Testis (tissue), 2 donors: ENCODE measurements at regions not wholly inside any gene's neighbourhood (a gene's known extent, or its start where the extent isn't known, plus 50 kb on each side); places are given as distances from the start of the nearest gene placed in this dataset.

Experiments
- DNase-seq: peaks from one replicate; pipeline ENCODE4 v3.0.0-alpha.2; 2019
- H3K27ac ChIP-seq, 2 donors: fragments of 200-600 bp; sonication (generic); one replicate each; pipeline ENCODE4 v1.5.1; 2019
- H3K27me3 ChIP-seq: fragments of 200-600 bp; sonication (generic); one replicate; pipeline ENCODE4 v1.5.1; 2019
- H3K36me3 ChIP-seq: fragments of 200-600 bp; sonication (generic); one replicate; pipeline ENCODE4 v1.5.1; 2017; ENCODE audit warnings: low read depth; ENCODE audit errors: missing control alignments
- H3K4me1 ChIP-seq: fragments of 200-600 bp; sonication (generic); one replicate; pipeline ENCODE4 v1.5.1; 2019
- H3K4me3 ChIP-seq, 2 donors: fragments of 200-600 bp; sonication (generic); one replicate each; pipeline ENCODE4 v1.5.1; 2017 to 2019
- H3K9me3 ChIP-seq: fragments of 200-600 bp; sonication (generic); one replicate; pipeline ENCODE4 v1.5.1; 2017
- POLR2A ChIP-seq: fragments of 450-650 bp; IDR thresholded peaks from one replicate; pipeline ENCODE4 v1.6.1; 2017; ENCODE audit warnings: antibody characterized with exemption, mild to moderate bottlenecking, moderate library complexity
- WGBS, 2 donors: methylation state at CpG; one replicate each; pipeline ENCODE4 v1.1.5; 2018; 5-methylcytosine and 5-hydroxymethylcytosine counted together
- intact Hi-C: fragments of 100-400 bp; cut with DNase I; formaldehyde crosslinking; loops from one replicate; pipeline ENCODE4 v1.15.1; 2023; ENCODE audit warnings: low total_unique reads
- TF ChIP-seq, protein P1 (sequence below), 3 experiments: fragments of 450-650 bp in 2 of 3; fragments of 200-600 bp in 1 of 3; sonication (generic) in 1 of 3; IDR thresholded peaks; one replicate each; pipeline ENCODE4 v1.5.1; 2016 to 2019; ENCODE audit warnings: antibody characterized with exemption in 3 of 3, mild to moderate bottlenecking in 2 of 3, moderate library complexity in 1 of 3

DNA sequence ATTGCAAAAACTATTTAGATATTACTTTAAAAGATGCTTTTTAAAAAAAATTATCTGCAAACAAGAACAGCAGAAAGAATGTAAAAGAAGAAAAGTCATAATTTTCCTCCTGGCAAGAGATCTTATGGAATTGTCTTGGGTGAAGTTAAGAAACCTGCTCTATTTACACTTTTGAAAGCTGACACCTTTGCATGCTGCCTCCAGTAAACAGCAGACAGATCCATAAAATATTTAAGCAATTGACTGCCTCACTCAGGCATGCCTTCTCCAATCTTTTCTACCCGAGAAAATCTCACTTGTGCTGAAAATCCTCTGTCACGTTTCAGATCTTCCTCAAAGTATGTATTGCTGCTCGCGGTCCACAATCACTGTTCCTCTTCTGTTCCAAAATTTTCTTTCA lies 107.9 kb upstream of the ZP4 start:
- WGBS, 2 donors = 67 to 68% methylated on average over 4 of the region's 4 CpGs

DNA sequence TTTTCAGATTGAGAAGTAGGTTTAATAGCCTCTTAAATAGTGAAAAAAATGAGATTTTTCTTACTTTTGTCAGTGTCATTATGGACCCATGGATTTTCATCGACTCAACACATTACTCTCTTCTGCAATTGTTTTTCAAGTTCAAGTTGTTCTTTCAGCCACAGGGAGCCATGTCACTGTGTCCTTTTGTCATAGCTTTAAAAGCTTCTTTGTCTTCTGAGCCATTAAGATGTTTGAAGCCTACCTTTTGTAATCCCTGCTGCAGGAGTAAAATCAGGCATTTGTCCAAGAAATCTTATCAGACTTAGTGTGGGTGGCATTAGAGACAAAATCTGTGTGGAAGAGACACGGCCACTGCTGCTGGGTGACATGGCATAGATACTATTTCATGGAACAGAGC lies 92.8 kb upstream of the ZP4 start:
- intact Hi-C loops = no loop called here
- no peak for DNase-seq
- Histone ChIP-seq H3K4me1 (no peaks in the 10 kb centered on the region), H3K36me3 (no peaks in the 10 kb centered on the region), H3K9me3 (no peaks in the 10 kb centered on the region), H3K27ac (no peak overlapping the region), H3K27me3 (no peaks in the 10 kb centered on the region), H3K4me3 (no peak overlapping the region)
- TF ChIP-seq POLR2A = no peak
- TF ChIP-seq, protein P1, sequence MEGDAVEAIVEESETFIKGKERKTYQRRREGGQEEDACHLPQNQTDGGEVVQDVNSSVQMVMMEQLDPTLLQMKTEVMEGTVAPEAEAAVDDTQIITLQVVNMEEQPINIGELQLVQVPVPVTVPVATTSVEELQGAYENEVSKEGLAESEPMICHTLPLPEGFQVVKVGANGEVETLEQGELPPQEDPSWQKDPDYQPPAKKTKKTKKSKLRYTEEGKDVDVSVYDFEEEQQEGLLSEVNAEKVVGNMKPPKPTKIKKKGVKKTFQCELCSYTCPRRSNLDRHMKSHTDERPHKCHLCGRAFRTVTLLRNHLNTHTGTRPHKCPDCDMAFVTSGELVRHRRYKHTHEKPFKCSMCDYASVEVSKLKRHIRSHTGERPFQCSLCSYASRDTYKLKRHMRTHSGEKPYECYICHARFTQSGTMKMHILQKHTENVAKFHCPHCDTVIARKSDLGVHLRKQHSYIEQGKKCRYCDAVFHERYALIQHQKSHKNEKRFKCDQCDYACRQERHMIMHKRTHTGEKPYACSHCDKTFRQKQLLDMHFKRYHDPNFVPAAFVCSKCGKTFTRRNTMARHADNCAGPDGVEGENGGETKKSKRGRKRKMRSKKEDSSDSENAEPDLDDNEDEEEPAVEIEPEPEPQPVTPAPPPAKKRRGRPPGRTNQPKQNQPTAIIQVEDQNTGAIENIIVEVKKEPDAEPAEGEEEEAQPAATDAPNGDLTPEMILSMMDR (IDR thresholded peaks at IDR 0.05) = no peak
- 68 to 76% methylated on average over 2 of the region's 2 CpGs for WGBS, 2 donors

More for the DNA sequence above, 107.9 kb upstream of the ZP4 start:
- H3K9me3 ChIP-seq = no peaks in the 10 kb centered on the region
- H3K27me3 ChIP-seq = no peaks in the 10 kb centered on the region
- H3K4me3 ChIP-seq = no peak overlapping the region
- H3K4me1 ChIP-seq = no peaks in the 10 kb centered on the region
- no peak for TF ChIP-seq POLR2A
- TF ChIP-seq, protein P1 (IDR thresholded peaks at IDR 0.05) = no peak
- DNase-seq = no peak
- H3K36me3 ChIP-seq = no peaks in the 10 kb centered on the region
- H3K27ac ChIP-seq = no peak overlapping the region
- intact Hi-C loops = no loop called here

- TF ChIP-seq, protein P1 (IDR thresholded peaks at IDR 0.05) = no peak
- no peak for TF ChIP-seq POLR2A
- no peak overlapping the region for H3K4me3 ChIP-seq
- no peaks in the 10 kb centered on the region for H3K27me3 ChIP-seq
- H3K36me3 ChIP-seq = no peaks in the 10 kb centered on the region
- intact Hi-C loops = no loop called here
- H3K9me3 ChIP-seq = no peaks in the 10 kb centered on the region
- DNase-seq = no peak
- WGBS, 2 donors = 83 to 87% methylated on average over 3 of the region's 3 CpGs
- H3K4me1 ChIP-seq = no peaks in the 10 kb centered on the region
- no peak overlapping the region for H3K27ac ChIP-seq
Observed at GRCh38 chr1:237981223-237981622, 90.5 kb upstream of the ZP4 start.

- TF ChIP-seq, protein P1 (IDR thresholded peaks at IDR 0.05) = no peak
- no peak for DNase-seq
- 42 to 62% methylated on average over 1 of the region's 1 CpG for WGBS, 2 donors
- H3K4me1 ChIP-seq = no peaks in the 10 kb centered on the region
- no peak overlapping the region for H3K4me3 ChIP-seq
- intact Hi-C loops = no loop called here
- no peak overlapping the region for H3K27ac ChIP-seq
- no peaks in the 10 kb centered on the region for H3K27me3 ChIP-seq
- H3K9me3 ChIP-seq = no peaks in the 10 kb centered on the region
- H3K36me3 ChIP-seq = no peaks in the 10 kb centered on the region
Observed at GRCh38 chr1:237976331-237976730, 85.6 kb upstream of the ZP4 start.

DNA sequence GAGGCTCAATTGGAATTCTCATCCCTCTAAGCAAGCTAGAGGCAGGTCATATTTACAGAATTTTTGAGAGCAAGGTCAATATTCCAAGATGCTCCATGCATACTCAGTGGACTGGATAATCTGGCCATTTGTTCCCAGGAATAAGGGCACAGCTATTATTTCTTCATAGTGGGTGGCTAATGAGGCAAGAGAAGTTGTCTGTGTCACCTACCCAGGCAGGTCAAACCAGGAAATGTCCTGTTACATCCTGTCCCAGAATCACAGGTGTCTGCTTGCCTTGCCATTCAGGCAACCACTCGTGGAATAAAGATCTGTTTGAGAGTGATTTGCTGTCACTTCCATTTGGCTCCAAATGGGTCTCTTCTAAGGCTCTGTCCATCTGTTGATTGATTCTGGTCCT lies 85.2 kb upstream of the ZP4 start:
- TF ChIP-seq, protein P1 (IDR thresholded peaks at IDR 0.05) = no peak
- TF ChIP-seq POLR2A = no peak
- 33 to 53% methylated on average over 1 of the region's 1 CpG for WGBS, 2 donors

More for the DNA sequence above, 85.2 kb upstream of the ZP4 start:
- DNase-seq = no peak
- intact Hi-C loops = no loop called here
- no peaks in the 10 kb centered on the region for H3K27me3 ChIP-seq
- no peaks in the 10 kb centered on the region for H3K36me3 ChIP-seq
- no peaks in the 10 kb centered on the region for H3K9me3 ChIP-seq
- H3K4me3 ChIP-seq = no peak overlapping the region
- no peak overlapping the region for H3K27ac ChIP-seq
- H3K4me1 ChIP-seq = no peaks in the 10 kb centered on the region
